H1 (cell line): ENCODE measurements at regions not wholly inside any gene's neighbourhood (a gene's known extent, or its start where the extent isn't known, plus 50 kb on each side); places are given as distances from the start of the nearest gene placed in this dataset.

Source experiments
- BRCA1 ChIP-seq: IDR thresholded peaks from 2 replicates; pipeline ENCODE4 v1.6.1; 2012; ENCODE audit warnings: low read depth, low read length, improper control_type of control experiment
- CEBPB ChIP-seq: IDR thresholded peaks from 2 replicates; pipeline ENCODE4 v1.6.1; 2012; ENCODE audit warnings: low read depth, low read length
- SIX5 ChIP-seq: IDR thresholded peaks from 2 replicates; pipeline ENCODE4 v1.6.1; 2011; ENCODE audit warnings: mild to moderate bottlenecking, low read depth, low read length

GRCh38 chr12:17286874-17287273, 680.9 kb upstream of the LMO3 start (continued):
- no peak for TF ChIP-seq BRCA1
- TF ChIP-seq SIX5, result no peak
- no peak for TF ChIP-seq CEBPB
